H1 (cell line): ENCODE measurements at regions not wholly inside any gene's neighbourhood (a gene's known extent, or its start where the extent isn't known, plus 50 kb on each side); places are given as distances from the start of the nearest gene placed in this dataset.

Experiments used
- ASH2L ChIP-seq: fragments of 200-600, 300-600 bp; sonication (generic); IDR thresholded peaks from one replicate; pipeline ENCODE4 v1.7.1; 2017; ENCODE audit warnings: low read length
- CHD7 ChIP-seq: fragments of 300-600 bp; sonication (generic); IDR thresholded peaks from 2 replicates; pipeline ENCODE4 v1.7.1; 2012; ENCODE audit warnings: low read length, moderate library complexity, mild to moderate bottlenecking, inconsistent platforms; ENCODE audit not compliant: insufficient replicate concordance
- KDM4A ChIP-seq: IDR thresholded peaks from one replicate; pipeline ENCODE4 v1.7.1; 2012; ENCODE audit warnings: low read depth, mild to moderate bottlenecking, moderate library complexity, low read length, inconsistent platforms; ENCODE audit not compliant: severe bottlenecking
- NANOG ChIP-seq: IDR thresholded peaks from 2 replicates; pipeline ENCODE4 v1.6.1; 2011; ENCODE audit warnings: low read length, low read depth, mild to moderate bottlenecking, inconsistent platforms; ENCODE audit not compliant: insufficient read depth, poor library complexity, severe bottlenecking
- RXRA ChIP-seq: IDR thresholded peaks from 2 replicates; pipeline ENCODE4 v1.6.1; 2011; ENCODE audit warnings: low read depth, mild to moderate bottlenecking, low read length, moderate library complexity; ENCODE audit not compliant: insufficient read depth
- TAF1 ChIP-seq: IDR thresholded peaks from 2 replicates; pipeline ENCODE4 v1.6.1; 2011; ENCODE audit warnings: mild to moderate bottlenecking, low read depth, low read length

GRCh38 chr14:101184572-101184971 is 281.1 kb upstream of the RTL1 start (continued):
- TF ChIP-seq TAF1, result no peak
- no peak for TF ChIP-seq KDM4A
- TF ChIP-seq NANOG, result no peak
- TF ChIP-seq ASH2L, result no peak
- no peak for TF ChIP-seq RXRA
- TF ChIP-seq CHD7, result no peak
- TF ChIP-seq, all 59 proteins: peak for 0
